H1 (cell line): ENCODE measurements at regions not wholly inside any gene's neighbourhood (a gene's known extent, or its start where the extent isn't known, plus 50 kb on each side); places are given as distances from the start of the nearest gene placed in this dataset.

Source experiments
- CTCF ChIA-PET: fragments of 300-600 bp; sonication (Branson Sonifier 250); formaldehyde crosslinking; loops from one replicate; lab custom pipeline; 2021; ENCODE audit not compliant: partially characterized antibody; lab: Charles Lee
- POLR2A ChIA-PET: fragments of 300-600 bp; sonication (Branson Sonifier 250); formaldehyde crosslinking; loops from one replicate; lab custom pipeline; 2021; ENCODE audit warnings: inconsistent platforms; ENCODE audit not compliant: partially characterized antibody; lab: Charles Lee
- DNase-seq, 2 experiments: peaks; one replicate each; pipeline versions ENCODE4 v3.0.0 to v3.0.0-alpha.2; 2010 to 2022; ENCODE audit warnings: low spot score in 2 of 2, low read depth in 1 of 2, mixed read lengths in 1 of 2
- FAIRE-seq: peaks from 2 replicates; lab custom pipeline; 2011; peaks lifted over from hg19 to GRCh38; lab: Jason Lieb, UNC
- H2AFZ ChIP-seq: 2 replicates; pipeline ENCODE4 v1.8.1; 2012; ENCODE audit warnings: low read length, inconsistent platforms
- H2AK5ac ChIP-seq: 2 replicates; pipeline ENCODE4 v1.6.1; 2013; ENCODE audit warnings: low read depth, low read length
- H2BK120ac ChIP-seq: replicated peaks from 2 replicates; pipeline ENCODE3; 2013; ENCODE audit warnings: low read depth, low read length, inconsistent platforms
- H2BK12ac ChIP-seq: 2 replicates; pipeline ENCODE4 v1.6.1; 2013; ENCODE audit warnings: low read depth, low read length
- H2BK15ac ChIP-seq: 2 replicates; pipeline ENCODE4 v1.6.1; 2013; ENCODE audit warnings: low read length
- H2BK20ac ChIP-seq: 2 replicates; pipeline ENCODE4 v1.6.1; 2013; ENCODE audit warnings: low read length
- H2BK5ac ChIP-seq: 2 replicates; pipeline ENCODE4 v1.6.1; 2013; ENCODE audit warnings: low read depth, low read length
- H3K14ac ChIP-seq: 2 replicates; pipeline ENCODE4 v1.6.1; 2013; ENCODE audit warnings: inconsistent platforms; ENCODE audit not compliant: insufficient read length
- H3K18ac ChIP-seq: 2 replicates; pipeline ENCODE4 v1.6.1; 2013; ENCODE audit warnings: low read length; ENCODE audit errors: extremely low read depth
- H3K23ac ChIP-seq: 2 replicates; pipeline ENCODE4 v1.6.1; 2013; ENCODE audit warnings: inconsistent platforms; ENCODE audit not compliant: insufficient read length
- H3K23me2 ChIP-seq: 2 replicates; pipeline ENCODE4 v1.6.1; 2013; ENCODE audit warnings: low read depth, low read length
- H3K27ac ChIP-seq: 2 replicates; pipeline ENCODE4 v1.6.1; 2011; ENCODE audit warnings: low read depth, low read length, inconsistent platforms
- H3K27me3 ChIP-seq, 4 experiments: replicated peaks in 1 of 4; 1 replicate in 1 of 4; 2 replicates in 3 of 4; pipeline versions ENCODE4 v1.6.1 to v1.8.1; 2011 to 2013; ENCODE audit warnings: low read length in 3 of 4, mild to moderate bottlenecking in 3 of 4, inconsistent platforms in 2 of 4, mixed read lengths in 2 of 4, moderate library complexity in 1 of 4; ENCODE audit not compliant: control insufficient read depth in 3 of 4, insufficient read depth in 3 of 4; ENCODE audit errors: extremely low read depth in 1 of 4
- H3K36me3 ChIP-seq, 4 experiments: 2 replicates each; pipeline versions ENCODE4 v1.6.1 to v1.8.1; 2011 to 2013; ENCODE audit warnings: mild to moderate bottlenecking in 4 of 4, low read length in 3 of 4, moderate library complexity in 2 of 4, control low read depth in 1 of 4, inconsistent platforms in 1 of 4; ENCODE audit not compliant: insufficient read depth in 4 of 4, control insufficient read depth in 2 of 4
- H3K4ac ChIP-seq: replicated peaks from 2 replicates; pipeline ENCODE3; 2013; ENCODE audit warnings: low read length, low read depth, mixed read lengths, inconsistent platforms; ENCODE audit not compliant: insufficient read length
- H3K4me1 ChIP-seq, 4 experiments: replicated peaks in 1 of 4; 1 replicate in 1 of 4; 2 replicates in 3 of 4; pipeline versions ENCODE4 v1.6.1 to v1.8.1; 2011 to 2013; ENCODE audit warnings: low read length in 3 of 4, inconsistent platforms in 2 of 4, mixed read lengths in 1 of 4; ENCODE audit not compliant: insufficient read depth in 4 of 4, control insufficient read depth in 3 of 4
- H3K4me2 ChIP-seq, 2 experiments: 2 replicates each; pipeline versions ENCODE4 v1.6.1 to v1.8.1; 2011 to 2013; ENCODE audit warnings: low read depth in 2 of 2, low read length in 2 of 2, control low read depth in 1 of 2, inconsistent platforms in 1 of 2, mild to moderate bottlenecking in 1 of 2; ENCODE audit not compliant: insufficient read depth in 1 of 2
- H3K4me3 ChIP-seq, 4 experiments: fragments of 200-600, 300-600 bp in 1 of 4; sonication (generic), shearing (Covaris generic), sonication (Bioruptor Twin) in 1 of 4; 2 replicates each; pipeline versions ENCODE4 v1.5.1 to v1.8.1; 2011 to 2016; ENCODE audit warnings: low read length in 4 of 4, low read depth in 3 of 4, control low read depth in 2 of 4, inconsistent platforms in 2 of 4, mild to moderate bottlenecking in 2 of 4, mixed read lengths in 1 of 4, moderate library complexity in 1 of 4; ENCODE audit not compliant: insufficient read depth in 2 of 4; ENCODE audit errors: extremely low read depth in 1 of 4
- H3K56ac ChIP-seq: replicated peaks from 2 replicates; pipeline ENCODE3; 2013; ENCODE audit warnings: low read depth, mild to moderate bottlenecking, mixed read lengths, low read length, inconsistent platforms; ENCODE audit not compliant: insufficient read length
- H3K79me1 ChIP-seq: 2 replicates; pipeline ENCODE4 v1.6.1; 2013; ENCODE audit warnings: low read depth, low read length, control low read depth
- H3K79me2 ChIP-seq, 2 experiments: 2 replicates each; pipeline versions ENCODE4 v1.6.1 to v1.8.1; 2012 to 2013; ENCODE audit warnings: low read length in 2 of 2, mild to moderate bottlenecking in 2 of 2, inconsistent platforms in 1 of 2; ENCODE audit not compliant: insufficient read depth in 2 of 2, control insufficient read depth in 1 of 2
- H3K9ac ChIP-seq, 4 experiments: replicated peaks in 1 of 4; 1 replicate in 1 of 4; 2 replicates in 3 of 4; pipeline versions ENCODE4 v1.6.1 to v1.8.1; 2011 to 2013; ENCODE audit warnings: low read depth in 3 of 4, low read length in 3 of 4, control low read depth in 2 of 4, mild to moderate bottlenecking in 2 of 4, moderate library complexity in 2 of 4, inconsistent platforms in 1 of 4; ENCODE audit errors: extremely low read depth in 1 of 4
- H3K9me3 ChIP-seq, 2 experiments: 2 replicates each; pipeline versions ENCODE4 v1.6.1 to v1.8.1; 2012 to 2013; ENCODE audit warnings: mild to moderate bottlenecking in 2 of 2, moderate library complexity in 2 of 2, control low read depth in 1 of 2, inconsistent platforms in 1 of 2, low read depth in 1 of 2, low read length in 1 of 2, mixed read lengths in 1 of 2; ENCODE audit not compliant: insufficient read depth in 2 of 2
- H4K20me1 ChIP-seq, 2 experiments: replicated peaks in 1 of 2; 2 replicates each; pipeline versions ENCODE3 to v1.8.1; 2011 to 2013; ENCODE audit warnings: inconsistent platforms in 2 of 2, low read length in 2 of 2, mild to moderate bottlenecking in 1 of 2; ENCODE audit not compliant: insufficient read depth in 2 of 2, control insufficient read depth in 1 of 2
- H4K5ac ChIP-seq: 2 replicates; pipeline ENCODE4 v1.6.1; 2013; ENCODE audit warnings: low read length, low read depth, mixed read lengths, inconsistent platforms; ENCODE audit not compliant: insufficient read length
- H4K8ac ChIP-seq: 2 replicates; pipeline ENCODE4 v1.8.0; 2013; ENCODE audit warnings: mild to moderate bottlenecking, moderate library complexity, low read length, inconsistent platforms; ENCODE audit not compliant: insufficient read depth; ENCODE audit errors: extremely low read depth
- H4K91ac ChIP-seq: replicated peaks from 2 replicates; pipeline ENCODE3; 2013; ENCODE audit warnings: low read length, mixed read lengths, inconsistent platforms; ENCODE audit not compliant: insufficient read length
- ATF3 ChIP-seq: IDR thresholded peaks from 2 replicates; pipeline ENCODE4 v1.6.1; 2011; ENCODE audit warnings: low read depth, mild to moderate bottlenecking, low read length; ENCODE audit not compliant: insufficient read depth
- BACH1 ChIP-seq: IDR thresholded peaks from 2 replicates; pipeline ENCODE4 v1.6.1; 2012; ENCODE audit warnings: low read length, improper control_type of control experiment
- BRCA1 ChIP-seq: IDR thresholded peaks from 2 replicates; pipeline ENCODE4 v1.6.1; 2012; ENCODE audit warnings: low read depth, low read length, improper control_type of control experiment
- CTCF ChIP-seq, 3 experiments: IDR thresholded peaks; 1 replicate in 2 of 3; 2 replicates in 1 of 3; pipeline versions ENCODE4 v1.5.1 to v1.6.1; 2011; ENCODE audit warnings: low read length in 3 of 3, mild to moderate bottlenecking in 3 of 3, inconsistent platforms in 2 of 3, low read depth in 1 of 3, moderate library complexity in 1 of 3; ENCODE audit not compliant: insufficient read depth in 1 of 3; ENCODE audit errors: control extremely low read depth in 1 of 3
- EZH2 ChIP-seq: fragments of 200-600 bp; sonication (generic); IDR thresholded peaks from 2 replicates; pipeline ENCODE4 v1.7.1; 2012; ENCODE audit warnings: low read depth, mild to moderate bottlenecking, moderate library complexity, low read length, inconsistent platforms; ENCODE audit not compliant: severe bottlenecking
- GTF2F1 ChIP-seq: IDR thresholded peaks from 2 replicates; pipeline ENCODE4 v1.6.1; 2012; ENCODE audit warnings: low read depth, low read length, improper control_type of control experiment, borderline replicate concordance
- KDM4A ChIP-seq: IDR thresholded peaks from one replicate; pipeline ENCODE4 v1.7.1; 2012; ENCODE audit warnings: low read depth, mild to moderate bottlenecking, moderate library complexity, low read length, inconsistent platforms; ENCODE audit not compliant: severe bottlenecking
- NANOG ChIP-seq: IDR thresholded peaks from 2 replicates; pipeline ENCODE4 v1.6.1; 2011; ENCODE audit warnings: low read length, low read depth, mild to moderate bottlenecking, inconsistent platforms; ENCODE audit not compliant: insufficient read depth, poor library complexity, severe bottlenecking
- RBBP5 ChIP-seq: IDR thresholded peaks from 2 replicates; pipeline ENCODE4 v1.7.1; 2012; ENCODE audit warnings: low read depth, mild to moderate bottlenecking, inconsistent platforms, low read length, moderate library complexity, borderline replicate concordance
- SP4 ChIP-seq: IDR thresholded peaks from 2 replicates; pipeline ENCODE4 v1.6.1; 2012; ENCODE audit warnings: low read length, inconsistent platforms
- SRF ChIP-seq: IDR thresholded peaks from 2 replicates; pipeline ENCODE4 v1.6.1; 2011; ENCODE audit warnings: mild to moderate bottlenecking, low read depth, low read length, moderate library complexity
- ZNF274 ChIP-seq: IDR thresholded peaks from 2 replicates; pipeline ENCODE4 v1.7.0; 2012; ENCODE audit warnings: low read length, borderline replicate concordance; ENCODE audit errors: extremely low read depth
- WGBS, 2 experiments: shearing (Covaris generic) in 1 of 2; methylation state at CpG; one replicate each; pipeline versions ENCODE4 v1.1.6 to v1.1.7; 2013 to 2015; ENCODE audit warnings: low lambda C conversion rate in 2 of 2, mixed read lengths in 2 of 2, inconsistent platforms in 1 of 2, low coverage in 1 of 2, missing lambda C conversion rate in 1 of 2; ENCODE audit not compliant: insufficient replicate concordance in 2 of 2, insufficient coverage in 1 of 2, insufficient read length in 1 of 2; ENCODE audit errors: extremely low coverage in 1 of 2, missing lambda C conversion rate in 1 of 2; 5-methylcytosine and 5-hydroxymethylcytosine counted together

GRCh38 chr12:34392741-34393085 lies 370.4 kb downstream of the ALG10 start:
- no peak overlapping the region for H2BK5ac ChIP-seq
- no peak overlapping the region for H3K4me2 ChIP-seq
- TF ChIP-seq ATF3 (no peak), RBBP5 (no peak), EZH2 (no peak), SRF (no peak), BACH1 (no peak), KDM4A (no peak), GTF2F1 (no peak), BRCA1 (no peak), CTCF (IDR thresholded peaks at IDR 0.05; ENCODE audit: control extremely low read depth in 1 of 3, insufficient read depth in 1 of 3, low read depth in 1 of 3, low read length in 3 of 3) (no peak), ZNF274 (no peak), SP4 (no peak), NANOG (no peak)

More at GRCh38 chr12:34392741-34393085, 370.4 kb downstream of the ALG10 start:
- H4K91ac ChIP-seq: no peak overlapping the region
- no peak overlapping the region for H3K14ac ChIP-seq
- no peak overlapping the region for H2BK12ac ChIP-seq
- H2BK20ac ChIP-seq: no peak overlapping the region
- H2AFZ ChIP-seq: no peak overlapping the region
- no peaks in the 10 kb centered on the region for H3K79me1 ChIP-seq
- no peaks in the 10 kb centered on the region for H3K79me2 ChIP-seq
- no peak overlapping the region for H3K27ac ChIP-seq
- POLR2A ChIA-PET: no interaction called here
- H3K9me3 ChIP-seq: peaks cover 90 to 100% of the 10 kb centered on the region in 2 experiments
- no peak overlapping the region for H2BK15ac ChIP-seq
- FAIRE-seq: no peak
- no peaks in the 10 kb centered on the region for H4K20me1 ChIP-seq
- no peaks in the 10 kb centered on the region for H3K36me3 ChIP-seq
- CTCF ChIA-PET: no interaction called here
- H3K23ac ChIP-seq: no peak overlapping the region
- H3K18ac ChIP-seq: no peak overlapping the region
- no peaks in the 10 kb centered on the region for H3K27me3 ChIP-seq
- no peak overlapping the region for H3K56ac ChIP-seq
- no peak overlapping the region for H3K4me3 ChIP-seq
- no peak for DNase-seq
- no peak overlapping the region for H3K9ac ChIP-seq
- no peak overlapping the region for H4K5ac ChIP-seq
- no peak overlapping the region for H3K4ac ChIP-seq
- H4K8ac ChIP-seq: no peak overlapping the region
- no peak overlapping the region for H2BK120ac ChIP-seq
- H2AK5ac ChIP-seq: no peak overlapping the region
- no peaks in the 10 kb centered on the region for H3K23me2 ChIP-seq
- no peaks in the 10 kb centered on the region for H3K4me1 ChIP-seq
- WGBS, 2 experiments: 82% methylated on average over 12 of the region's 14 CpGs; no CpG with 5 or more reads in 1 of the 2 experiments
